ENCODE measurements at regions not wholly inside any gene's neighbourhood (a gene's known extent, or its start where the extent isn't known, plus 50 kb on each side); places are given as distances from the start of the nearest gene placed in this dataset.

DNA sequence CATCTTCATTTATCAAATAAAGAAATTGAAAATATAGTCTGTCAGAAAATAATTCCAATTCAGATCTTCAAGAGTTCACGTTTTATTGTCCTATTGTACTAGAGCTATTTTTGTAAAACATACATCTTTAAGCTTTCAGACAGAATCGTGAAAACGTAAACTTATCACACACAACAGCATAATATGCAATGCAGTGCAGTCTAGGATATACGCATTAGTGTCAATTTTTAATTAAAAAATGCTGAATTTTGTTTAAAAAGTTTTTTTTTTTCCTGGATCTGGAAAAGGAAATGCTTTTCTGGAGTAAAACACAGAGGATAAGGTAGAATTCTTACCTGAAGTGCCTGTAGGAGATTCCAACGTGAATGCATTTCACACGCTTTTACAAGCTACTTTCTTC, 458.2 kb upstream of the KLF6 start:
- TF ChIP-seq EZH2 (IDR thresholded peaks at IDR 0.05; ENCODE audit: low read length, unreplicated experiment) (no peak), EZH2phosphoT487 (IDR thresholded peaks at IDR 0.05; ENCODE audit: borderline replicate concordance, low read length) (no peak), CTCF (conservative IDR thresholded peaks at IDR 0.05; ENCODE audit: low read depth, low read length) (no peak)
- DNase-seq: no peak
- intact Hi-C loops (cut with micrococcal nuclease): loop anchor here (10.0 kb wide), 1 partner anchor 48 kb away; no protein-coding TSS in a partner anchor
- H3K9me3 ChIP-seq (ENCODE audit: low read length): no peaks in the 10 kb centered on the region
- H3F3A ChIP-seq (ENCODE audit: low read length, unreplicated experiment): no peaks in the 10 kb centered on the region
- no peaks in the 10 kb centered on the region for H3K9me2 ChIP-seq (replicated peaks; ENCODE audit: low read length)
- ATAC-seq: peak; percentile 9
- no peaks in the 10 kb centered on the region for H3K27me3 ChIP-seq (ENCODE audit: low read length)
- BruUV-seq (replicated peaks): TSS peak; percentile 88
- peaks cover 46% of the 10 kb centered on the region for H3K4me1 ChIP-seq (ENCODE audit: insufficient read depth, low read length)
- H3K36me3 ChIP-seq (ENCODE audit: low read depth, low read length): no peaks in the 10 kb centered on the region
- no peaks in the 10 kb centered on the region for H3K79me2 ChIP-seq (ENCODE audit: low read length)
- CTCF ChIA-PET: interaction anchor here (0.5 kb wide), 1 partner anchor 138 kb away, joined by 3 read pairs; no protein-coding TSS in a partner anchor
- no peaks in the 10 kb centered on the region for H4K20me1 ChIP-seq (ENCODE audit: low read length)
- no peak overlapping the region for H2AFZ ChIP-seq (ENCODE audit: low read length)
- H3K9ac ChIP-seq (ENCODE audit: low read length): peak overlapping the region; percentile 89
- peak overlapping the region; percentile 83 for H3K4me2 ChIP-seq (ENCODE audit: low read length)
- peak overlapping the region; percentile 60 for H3K4me3 ChIP-seq (ENCODE audit: low read length)
- H3K27ac ChIP-seq (ENCODE audit: low read length): peak overlapping the region; percentile 99
- POLR2A ChIA-PET (ENCODE audit: unreplicated experiment): no interaction called here

DNA sequence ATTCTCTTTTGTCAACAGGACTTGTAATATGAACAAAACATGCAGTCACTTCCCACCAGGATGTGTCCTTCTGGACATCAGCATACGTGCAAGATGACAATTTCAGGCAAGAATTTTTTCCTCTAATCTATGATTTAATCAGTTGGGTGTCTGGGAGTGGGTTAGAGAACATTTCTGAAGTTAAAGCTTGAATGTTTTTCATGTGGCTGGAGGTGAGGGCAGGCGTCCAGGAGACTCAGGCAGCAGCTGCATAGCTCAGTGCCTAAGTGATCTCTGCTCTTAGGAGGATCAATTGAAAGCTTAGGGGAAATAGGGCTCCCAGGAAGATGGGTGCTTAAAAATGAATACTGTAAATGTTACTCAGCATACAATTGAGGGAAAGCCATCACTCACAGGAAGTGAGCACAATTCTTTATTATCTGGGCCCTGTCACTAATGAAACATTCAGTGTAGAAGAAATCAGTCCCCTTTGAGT, 457.6 kb upstream of the KLF6 start:
- no peaks in the 10 kb centered on the region for H3K9me2 ChIP-seq (replicated peaks; ENCODE audit: low read length)
- ChIA-PET POLR2A (ENCODE audit: unreplicated experiment) (no interaction called here), CTCF (interaction anchor here (0.5 kb wide), 1 partner anchor 139 kb away, joined by 3 read pairs; no protein-coding TSS in a partner anchor)
- no peaks in the 10 kb centered on the region for H4K20me1 ChIP-seq (ENCODE audit: low read length)
- H3K27me3 ChIP-seq (ENCODE audit: low read length): no peaks in the 10 kb centered on the region
- H3K36me3 ChIP-seq (ENCODE audit: low read depth, low read length): no peaks in the 10 kb centered on the region
- H3F3A ChIP-seq (ENCODE audit: low read length, unreplicated experiment): no peaks in the 10 kb centered on the region
- DNase-seq (peak; percentile 52), ATAC-seq (peak; percentile 38)
- H3K27ac ChIP-seq (ENCODE audit: low read length): peak overlapping the region; percentile 99
- no TSS peak for BruUV-seq (replicated peaks)
- H3K4me1 ChIP-seq (ENCODE audit: insufficient read depth, low read length): peaks cover 46% of the 10 kb centered on the region
- TF ChIP-seq CTCF (conservative IDR thresholded peaks at IDR 0.05; ENCODE audit: low read depth, low read length): no peak
- H2AFZ ChIP-seq (ENCODE audit: low read length): no peak overlapping the region
- H3K79me2 ChIP-seq (ENCODE audit: low read length): no peaks in the 10 kb centered on the region
- intact Hi-C loops (cut with micrococcal nuclease): loop anchor here (10.0 kb wide), 1 partner anchor 48 kb away; no protein-coding TSS in a partner anchor
- peak overlapping the region; percentile 83 for H3K4me2 ChIP-seq (ENCODE audit: low read length)
- peak overlapping the region; percentile 89 for H3K9ac ChIP-seq (ENCODE audit: low read length)
- no peaks in the 10 kb centered on the region for H3K9me3 ChIP-seq (ENCODE audit: low read length)
- H3K4me3 ChIP-seq (ENCODE audit: low read length): peak overlapping the region; percentile 60

GRCh38 chr10:4241724-4242345, 456.8 kb upstream of the KLF6 start:
- Histone ChIP-seq H3K27me3 (ENCODE audit: low read length) (no peaks in the 10 kb centered on the region), H3K79me2 (ENCODE audit: low read length) (no peaks in the 10 kb centered on the region), H3K36me3 (ENCODE audit: low read depth, low read length) (no peaks in the 10 kb centered on the region), H3K9me2 (replicated peaks; ENCODE audit: low read length) (no peaks in the 10 kb centered on the region), H3K4me1 (ENCODE audit: insufficient read depth, low read length) (peaks cover 39% of the 10 kb centered on the region), H2AFZ (ENCODE audit: low read length) (no peak overlapping the region), H4K20me1 (ENCODE audit: low read length) (no peaks in the 10 kb centered on the region), H3K27ac (ENCODE audit: low read length) (peak overlapping the region; percentile 99), H3K9ac (ENCODE audit: low read length) (peak overlapping the region; percentile 89), H3K9me3 (ENCODE audit: low read length) (no peaks in the 10 kb centered on the region), H3F3A (ENCODE audit: low read length, unreplicated experiment) (no peaks in the 10 kb centered on the region), H3K4me2 (ENCODE audit: low read length) (peak overlapping the region; percentile 83), H3K4me3 (ENCODE audit: low read length) (peak overlapping the region; percentile 60; the same call in 1 of the 2 replicates)
- ChIA-PET CTCF (no interaction called here), POLR2A (ENCODE audit: unreplicated experiment) (no interaction called here)
- no peak for ATAC-seq
- intact Hi-C loops (cut with micrococcal nuclease): loop anchor here (10.0 kb wide), 1 partner anchor 47 kb away; no protein-coding TSS in a partner anchor
- no TSS peak for BruUV-seq (replicated peaks)
- no peak for DNase-seq
- TF ChIP-seq EZH2phosphoT487 (IDR thresholded peaks at IDR 0.05; ENCODE audit: borderline replicate concordance, low read length) (no peak), EZH2 (IDR thresholded peaks at IDR 0.05; ENCODE audit: low read length, unreplicated experiment) (no peak), CTCF (conservative IDR thresholded peaks at IDR 0.05; ENCODE audit: low read depth, low read length) (no peak)

All from PC-3 (cell line).